ENCODE measurements at regions not wholly inside any gene's neighbourhood (a gene's known extent, or its start where the extent isn't known, plus 50 kb on each side); places are given as distances from the start of the nearest gene placed in this dataset.

GRCh38 chr7:94169682-94170081, 165.5 kb upstream of the BET1 start:
- Histone ChIP-seq H3K4me1 (no peaks in the 10 kb centered on the region), H3K36me3 (no peaks in the 10 kb centered on the region), H3K9me3 (no peaks in the 10 kb centered on the region), H3K27me3 (no peaks in the 10 kb centered on the region), H3K4me3 (ENCODE audit: low read depth, low read length) (no peak overlapping the region)
- DNase-seq: no peak
- TF ChIP-seq CTCF (IDR thresholded peaks at IDR 0.05; ENCODE audit: low read depth, low read length): no peak

- DNase-seq: no peak
- Histone ChIP-seq H3K4me3 (ENCODE audit: low read depth, low read length) (no peak overlapping the region), H3K27me3 (no peaks in the 10 kb centered on the region), H3K9me3 (no peaks in the 10 kb centered on the region), H3K36me3 (no peaks in the 10 kb centered on the region), H3K4me1 (no peaks in the 10 kb centered on the region)
- no peak for TF ChIP-seq CTCF (IDR thresholded peaks at IDR 0.05; ENCODE audit: low read depth, low read length)
Measured at GRCh38 chr7:94170836-94171235, 166.7 kb upstream of the BET1 start.

- DNase-seq: no peak
- H3K4me3 ChIP-seq (ENCODE audit: low read depth, low read length): no peak overlapping the region
- H3K27me3 ChIP-seq: no peaks in the 10 kb centered on the region
- no peak for TF ChIP-seq CTCF (IDR thresholded peaks at IDR 0.05; ENCODE audit: low read depth, low read length)
- no peaks in the 10 kb centered on the region for H3K9me3 ChIP-seq
- H3K4me1 ChIP-seq: no peaks in the 10 kb centered on the region
- H3K36me3 ChIP-seq: no peaks in the 10 kb centered on the region
Measured at GRCh38 chr7:94173436-94173835, 169.3 kb upstream of the BET1 start.

GRCh38 chr7:94174375-94174774, 170.2 kb upstream of the BET1 start:
- H3K4me3 ChIP-seq (ENCODE audit: low read depth, low read length): no peak overlapping the region
- no peaks in the 10 kb centered on the region for H3K9me3 ChIP-seq
- H3K4me1 ChIP-seq: no peaks in the 10 kb centered on the region
- no peak for DNase-seq
- TF ChIP-seq CTCF (IDR thresholded peaks at IDR 0.05; ENCODE audit: low read depth, low read length): no peak
- no peaks in the 10 kb centered on the region for H3K27me3 ChIP-seq
- no peaks in the 10 kb centered on the region for H3K36me3 ChIP-seq

GRCh38 chr7:94174956-94175355, 170.8 kb upstream of the BET1 start:
- no peaks in the 10 kb centered on the region for H3K27me3 ChIP-seq
- no peak for DNase-seq
- no peak for TF ChIP-seq CTCF (IDR thresholded peaks at IDR 0.05; ENCODE audit: low read depth, low read length)
- no peaks in the 10 kb centered on the region for H3K9me3 ChIP-seq
- no peak overlapping the region for H3K4me3 ChIP-seq (ENCODE audit: low read depth, low read length)
- H3K36me3 ChIP-seq: no peaks in the 10 kb centered on the region
- no peaks in the 10 kb centered on the region for H3K4me1 ChIP-seq

GRCh38 chr7:94176694-94177200, 172.6 kb upstream of the BET1 start:
- no peaks in the 10 kb centered on the region for H3K4me1 ChIP-seq
- H3K9me3 ChIP-seq: no peaks in the 10 kb centered on the region
- H3K36me3 ChIP-seq: no peaks in the 10 kb centered on the region
- TF ChIP-seq CTCF (IDR thresholded peaks at IDR 0.05; ENCODE audit: low read depth, low read length): no peak
- H3K4me3 ChIP-seq (ENCODE audit: low read depth, low read length): no peak overlapping the region
- no peak for DNase-seq
- no peaks in the 10 kb centered on the region for H3K27me3 ChIP-seq
